GM12891 (cell line): ENCODE measurements at regions not wholly inside any gene's neighbourhood (a gene's known extent, or its start where the extent isn't known, plus 50 kb on each side); places are given as distances from the start of the nearest gene placed in this dataset.

ENCODE experiments used
- DNase-seq: peaks from one replicate; pipeline ENCODE4 v3.0.0; 2011; ENCODE audit warnings: low spot score; ENCODE audit not compliant: insufficient read length
- FAIRE-seq: peaks from 2 replicates; lab custom pipeline; 2011; peaks lifted over from hg19 to GRCh38; lab: Jason Lieb, UNC
- PAX5 ChIP-seq: IDR thresholded peaks from 2 replicates; pipeline ENCODE4 v1.6.1; 2011; ENCODE audit warnings: low read length, moderate library complexity, mild to moderate bottlenecking; ENCODE audit not compliant: insufficient read depth, severe bottlenecking
- POLR2A ChIP-seq: IDR thresholded peaks from 2 replicates; pipeline ENCODE4 v1.6.1; 2011; ENCODE audit warnings: low read depth, low read length, control low read depth
- POLR2AphosphoS5 ChIP-seq: IDR thresholded peaks from 2 replicates; pipeline ENCODE4 v1.6.1; 2011; ENCODE audit warnings: low read depth, low read length, control low read depth
- POU2F2 ChIP-seq: IDR thresholded peaks from 2 replicates; pipeline ENCODE4 v1.6.1; 2011; ENCODE audit warnings: low read depth, mild to moderate bottlenecking, control low read depth, low read length, moderate library complexity
- SPI1 ChIP-seq: IDR thresholded peaks from 2 replicates; pipeline ENCODE4 v1.6.1; 2011; ENCODE audit warnings: low read depth, low read length, control low read depth
- TAF1 ChIP-seq: IDR thresholded peaks from 2 replicates; pipeline ENCODE4 v1.6.1; 2011; ENCODE audit warnings: low read depth, low read length, control low read depth

GRCh38 chr9:26439061-26439624, 453.5 kb downstream of the CAAP1 start:
- no peak for FAIRE-seq
- TF ChIP-seq TAF1 (no peak), POU2F2 (no peak), POLR2AphosphoS5 (no peak), PAX5 (no peak), POLR2A (no peak), SPI1 (no peak)

GRCh38 chr9:26437056-26437711, 455.4 kb downstream of the CAAP1 start:
- DNase-seq (no peak), FAIRE-seq (no peak)
- TF ChIP-seq POU2F2 (no peak), SPI1 (no peak)

More at GRCh38 chr9:26439061-26439624, 453.5 kb downstream of the CAAP1 start:
- DNase-seq = no peak

GRCh38 chr9:26426551-26427131, 466.0 kb downstream of the CAAP1 start:
- TF ChIP-seq POLR2A = no peak
- no peak for TF ChIP-seq PAX5
- no peak for TF ChIP-seq POU2F2
- TF ChIP-seq POLR2AphosphoS5 = no peak
- TF ChIP-seq TAF1 = no peak
- TF ChIP-seq SPI1 = no peak
- FAIRE-seq = no peak
- DNase-seq = no peak

GRCh38 chr9:26418480-26418879, 474.1 kb downstream of the CAAP1 start:
- TF ChIP-seq POU2F2 (no peak), POLR2A (no peak), PAX5 (no peak), TAF1 (no peak), POLR2AphosphoS5 (no peak), SPI1 (no peak)
- no peak for DNase-seq
- FAIRE-seq = no peak

- FAIRE-seq = no peak
- no peak for TF ChIP-seq PAX5
- TF ChIP-seq SPI1 = no peak
- TF ChIP-seq TAF1 = no peak
- TF ChIP-seq POU2F2 = no peak
- TF ChIP-seq POLR2AphosphoS5 = no peak
- no peak for TF ChIP-seq POLR2A
- no peak for DNase-seq
Observed at GRCh38 chr9:26415528-26415927, 477.1 kb downstream of the CAAP1 start.

- DNase-seq (no peak), FAIRE-seq (no peak)
- TF ChIP-seq POU2F2 = no peak
- TF ChIP-seq SPI1 = no peak
- no peak for TF ChIP-seq TAF1
- TF ChIP-seq POLR2A = no peak
- TF ChIP-seq PAX5 = no peak
- no peak for TF ChIP-seq POLR2AphosphoS5
Observed at GRCh38 chr9:26413611-26414010, 479.0 kb downstream of the CAAP1 start.

GRCh38 chr9:26412446-26412845, 480.2 kb downstream of the CAAP1 start:
- FAIRE-seq = no peak
- no peak for DNase-seq
- no peak for TF ChIP-seq TAF1
- no peak for TF ChIP-seq POLR2A
- no peak for TF ChIP-seq POU2F2
- no peak for TF ChIP-seq POLR2AphosphoS5
- no peak for TF ChIP-seq PAX5
- TF ChIP-seq SPI1 = no peak

GRCh38 chr9:26406676-26407075, 485.9 kb downstream of the CAAP1 start:
- no peak for TF ChIP-seq PAX5
- TF ChIP-seq TAF1 = no peak
- no peak for TF ChIP-seq POLR2AphosphoS5
- no peak for FAIRE-seq
- DNase-seq = no peak

GRCh38 chr9:26399556-26399955, 493.0 kb downstream of the CAAP1 start:
- TF ChIP-seq PAX5 (no peak), SPI1 (no peak), POLR2A (no peak), POU2F2 (no peak), POLR2AphosphoS5 (no peak), TAF1 (no peak)
- FAIRE-seq (no peak), DNase-seq (no peak)

GRCh38 chr9:26394025-26394424, 498.6 kb downstream of the CAAP1 start:
- no peak for TF ChIP-seq POLR2AphosphoS5
- FAIRE-seq (no peak), DNase-seq (no peak)
